ENCODE measurements at regions not wholly inside any gene's neighbourhood (a gene's known extent, or its start where the extent isn't known, plus 50 kb on each side); places are given as distances from the start of the nearest gene placed in this dataset.

DNA sequence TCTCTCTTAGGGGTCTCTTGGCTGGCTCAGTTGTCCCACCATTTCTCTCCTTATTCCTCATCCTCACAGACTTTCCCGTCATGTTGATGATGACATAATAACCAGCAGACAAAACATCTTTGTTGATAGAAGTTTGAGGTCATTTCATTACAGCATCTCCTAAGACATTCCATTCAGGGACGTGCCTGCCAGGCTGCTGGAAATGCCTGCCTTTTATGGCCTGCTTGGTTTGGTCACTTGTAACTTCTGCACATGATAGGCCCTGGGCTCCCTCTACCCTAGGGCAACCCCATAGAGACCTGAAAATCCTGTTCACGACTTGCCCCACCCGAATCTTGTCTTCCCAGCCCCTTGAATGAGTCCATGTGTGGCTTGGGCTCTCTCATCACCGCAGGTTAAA lies 81.7 kb downstream of the SDC1 start:
- Histone ChIP-seq H2BK20ac (ENCODE audit: low read length) (no peak overlapping the region), H4K91ac (replicated peaks; ENCODE audit: insufficient read length, low read length) (no peak overlapping the region), H3K36me3 (ENCODE audit: control insufficient read depth in 2 of 4, insufficient read depth in 4 of 4, low read length in 3 of 4) (no peaks in the 10 kb centered on the region), H2BK5ac (ENCODE audit: low read depth, low read length) (no peak overlapping the region), H3K79me2 (ENCODE audit: control insufficient read depth in 1 of 2, insufficient read depth in 2 of 2, low read length in 2 of 2) (no peaks in the 10 kb centered on the region), H3K4ac (replicated peaks; ENCODE audit: insufficient read length, low read depth, low read length) (no peak overlapping the region), H3K79me1 (ENCODE audit: low read depth, low read length) (no peaks in the 10 kb centered on the region), H4K8ac (ENCODE audit: extremely low read depth, insufficient read depth, low read length) (no peak overlapping the region), H3K27ac (ENCODE audit: low read depth, low read length) (no peak overlapping the region), H3K4me1 (replicated peaks in 1 of 4; ENCODE audit: control insufficient read depth in 3 of 4, insufficient read depth in 4 of 4, low read length in 3 of 4) (peaks cover 0 to 5% (median 1%) of the 10 kb centered on the region in 4 experiments; a peak in 2 of 7 replicates), H3K14ac (ENCODE audit: insufficient read length) (no peak overlapping the region), H3K4me2 (ENCODE audit: insufficient read depth in 1 of 2, low read depth in 2 of 2, low read length in 2 of 2) (no peak overlapping the region), H2BK12ac (ENCODE audit: low read depth, low read length) (no peak overlapping the region), H3K9ac (replicated peaks in 1 of 4; ENCODE audit: extremely low read depth in 1 of 4, low read depth in 3 of 4, low read length in 3 of 4) (no peak overlapping the region), H2AFZ (ENCODE audit: low read length) (no peak overlapping the region), H2BK15ac (ENCODE audit: low read length) (no peak overlapping the region), H3K9me3 (ENCODE audit: insufficient read depth in 2 of 2, low read depth in 1 of 2, low read length in 1 of 2) (no peaks in the 10 kb centered on the region), H2BK120ac (replicated peaks; ENCODE audit: low read depth, low read length) (no peak overlapping the region), H3K23ac (ENCODE audit: insufficient read length) (no peak overlapping the region), H2AK5ac (ENCODE audit: low read depth, low read length) (no peak overlapping the region), H4K20me1 (replicated peaks in 1 of 2; ENCODE audit: control insufficient read depth in 1 of 2, insufficient read depth in 2 of 2, low read length in 2 of 2) (no peaks in the 10 kb centered on the region), H3K27me3 (replicated peaks in 1 of 4; ENCODE audit: control insufficient read depth in 3 of 4, extremely low read depth in 1 of 4, insufficient read depth in 3 of 4, low read length in 3 of 4) (no peaks in the 10 kb centered on the region), H3K4me3 (ENCODE audit: extremely low read depth in 1 of 4, insufficient read depth in 2 of 4, low read depth in 3 of 4, low read length in 4 of 4) (no peak overlapping the region), H3K56ac (replicated peaks; ENCODE audit: insufficient read length, low read depth, low read length) (no peak overlapping the region), H4K5ac (ENCODE audit: insufficient read length, low read depth, low read length) (no peak overlapping the region), H3K18ac (ENCODE audit: extremely low read depth, low read length) (no peak overlapping the region), H3K23me2 (ENCODE audit: low read depth, low read length) (no peaks in the 10 kb centered on the region)
- CTCF ChIA-PET (ENCODE audit: partially characterized antibody) = interaction anchor here (0.9 to 1.3 kb wide), 5 partner anchors 9 to 150 kb away, joined by 3 to 4 read pairs (median 3); no protein-coding TSS in a partner anchor
- TF ChIP-seq MAX (IDR thresholded peaks at IDR 0.05) = no peak
- no peak for TF ChIP-seq TAF7 (optimal IDR thresholded peaks at IDR 0.05; ENCODE audit: borderline replicate concordance, low read depth, low read length)
- no peak for TF ChIP-seq POU5F1 (IDR thresholded peaks at IDR 0.05; ENCODE audit: low read depth, low read length)
- TF ChIP-seq JUN (IDR thresholded peaks at IDR 0.05; ENCODE audit: low read depth, low read length) = no peak
- TF ChIP-seq SUZ12 (IDR thresholded peaks at IDR 0.05; ENCODE audit: low read length) = no peak
- TF ChIP-seq SRF (IDR thresholded peaks at IDR 0.05; ENCODE audit: low read depth, low read length) = no peak
- TF ChIP-seq CBX5 (IDR thresholded peaks at IDR 0.05; ENCODE audit: low read depth, low read length) = no peak
- no peak for DNase-seq (ENCODE audit: low read depth in 1 of 2, low spot score in 2 of 2)
- POLR2A ChIA-PET (ENCODE audit: partially characterized antibody) = no interaction called here
- 81% methylated on average over 5 of the region's 5 CpGs; no CpG with 5 or more reads in 1 of the 2 experiments for WGBS, 2 experiments (ENCODE audit: extremely low coverage in 1 of 2, insufficient coverage in 1 of 2, insufficient read length in 1 of 2, insufficient replicate concordance in 2 of 2, low coverage in 1 of 2, low lambda C conversion rate in 2 of 2, missing lambda C conversion rate in 1 of 2)
- FAIRE-seq = no peak
